Body of pancreas (tissue), 4 donors: ENCODE measurements at regions not wholly inside any gene's neighbourhood (a gene's known extent, or its start where the extent isn't known, plus 50 kb on each side); places are given as distances from the start of the nearest gene placed in this dataset.

Experiments used
- POLR2A ChIP-seq, 3 donors: fragments of 450-650 bp; IDR thresholded peaks; one replicate each; pipeline ENCODE4 v1.6.1; 2016; ENCODE audit warnings: antibody characterized with exemption in 3 of 3, mild to moderate bottlenecking in 2 of 3
- TF ChIP-seq, protein P1 (sequence below), 7 experiments: fragments of 450-650 bp in 4 of 7; fragments of 200-600 bp in 3 of 7; sonication (generic) in 3 of 7; IDR thresholded peaks; one replicate each; pipeline ENCODE4 v1.5.1; 2016 to 2019; ENCODE audit warnings: antibody characterized with exemption in 7 of 7

DNA sequence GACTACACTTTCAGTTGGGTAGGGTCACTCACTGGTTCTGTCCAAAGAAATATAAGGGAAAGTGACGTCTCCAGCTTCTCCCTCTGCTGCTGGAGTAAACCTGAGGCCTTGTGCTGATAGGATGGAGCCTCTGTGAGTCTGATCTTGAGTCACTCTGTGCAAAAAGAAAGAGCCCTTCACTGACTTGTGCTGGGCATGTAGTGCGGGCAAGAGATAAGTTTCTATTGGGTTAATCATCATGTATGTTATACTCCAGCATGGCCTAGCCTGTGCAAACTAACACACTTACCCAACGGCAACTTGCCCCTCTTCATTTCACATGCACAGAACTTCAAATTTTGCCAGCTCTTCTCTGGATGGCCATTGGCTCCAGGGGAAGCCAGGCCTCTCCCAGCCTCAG is 118.5 kb upstream of the LMO4 start:
- TF ChIP-seq, protein P1, sequence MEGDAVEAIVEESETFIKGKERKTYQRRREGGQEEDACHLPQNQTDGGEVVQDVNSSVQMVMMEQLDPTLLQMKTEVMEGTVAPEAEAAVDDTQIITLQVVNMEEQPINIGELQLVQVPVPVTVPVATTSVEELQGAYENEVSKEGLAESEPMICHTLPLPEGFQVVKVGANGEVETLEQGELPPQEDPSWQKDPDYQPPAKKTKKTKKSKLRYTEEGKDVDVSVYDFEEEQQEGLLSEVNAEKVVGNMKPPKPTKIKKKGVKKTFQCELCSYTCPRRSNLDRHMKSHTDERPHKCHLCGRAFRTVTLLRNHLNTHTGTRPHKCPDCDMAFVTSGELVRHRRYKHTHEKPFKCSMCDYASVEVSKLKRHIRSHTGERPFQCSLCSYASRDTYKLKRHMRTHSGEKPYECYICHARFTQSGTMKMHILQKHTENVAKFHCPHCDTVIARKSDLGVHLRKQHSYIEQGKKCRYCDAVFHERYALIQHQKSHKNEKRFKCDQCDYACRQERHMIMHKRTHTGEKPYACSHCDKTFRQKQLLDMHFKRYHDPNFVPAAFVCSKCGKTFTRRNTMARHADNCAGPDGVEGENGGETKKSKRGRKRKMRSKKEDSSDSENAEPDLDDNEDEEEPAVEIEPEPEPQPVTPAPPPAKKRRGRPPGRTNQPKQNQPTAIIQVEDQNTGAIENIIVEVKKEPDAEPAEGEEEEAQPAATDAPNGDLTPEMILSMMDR (IDR thresholded peaks at IDR 0.05) = no peak
- TF ChIP-seq POLR2A (IDR thresholded peaks at IDR 0.05) = no peak
